ENCODE measurements at regions not wholly inside any gene's neighbourhood (a gene's known extent, or its start where the extent isn't known, plus 50 kb on each side); places are given as distances from the start of the nearest gene placed in this dataset.

DNA sequence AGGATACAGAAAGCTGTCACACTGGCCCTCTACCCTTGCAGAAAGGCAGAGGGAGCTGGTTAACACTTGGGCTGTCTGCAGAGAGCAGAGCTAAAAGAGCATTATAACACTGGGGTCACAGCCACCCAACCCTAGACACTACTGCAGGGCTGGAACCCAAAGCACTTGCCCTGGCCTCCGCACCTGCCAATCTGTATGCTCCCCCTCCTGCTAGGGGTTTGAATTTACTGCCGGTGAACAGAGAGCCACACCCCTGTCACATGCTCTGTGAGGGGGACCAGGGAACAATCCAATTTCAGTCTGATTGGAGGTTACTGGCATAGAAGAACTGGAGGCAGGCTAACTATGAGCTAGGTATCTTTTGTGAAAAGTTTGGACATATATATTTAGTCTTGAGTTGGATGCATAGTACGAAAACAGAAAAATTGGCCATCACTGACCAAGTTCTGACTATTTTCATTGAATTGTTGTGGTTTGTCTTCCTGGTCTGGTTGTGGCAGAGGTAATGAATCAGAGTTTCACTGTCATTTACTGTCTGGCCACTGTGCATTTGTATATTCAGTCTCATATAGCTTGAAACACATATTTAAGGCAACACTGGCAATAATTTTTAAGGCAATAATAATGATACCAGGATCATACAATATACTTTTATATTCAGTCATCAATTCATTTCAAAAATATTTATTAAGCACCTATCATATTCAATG, 504.3 kb upstream of the ATXN8OS start:
- Histone ChIP-seq H3K36me3 (ENCODE audit: low read depth, low read length) (no peaks in the 10 kb centered on the region), H3F3A (ENCODE audit: low read length, unreplicated experiment) (no peaks in the 10 kb centered on the region), H3K9ac (ENCODE audit: low read length) (no peak overlapping the region), H3K9me2 (replicated peaks; ENCODE audit: low read length) (no peaks in the 10 kb centered on the region), H4K20me1 (ENCODE audit: low read length) (no peaks in the 10 kb centered on the region), H3K4me1 (ENCODE audit: insufficient read depth, low read length) (no peaks in the 10 kb centered on the region), H3K27me3 (ENCODE audit: low read length) (no peaks in the 10 kb centered on the region), H3K9me3 (ENCODE audit: low read length) (no peaks in the 10 kb centered on the region), H2AFZ (ENCODE audit: low read length) (no peak overlapping the region), H3K4me3 (ENCODE audit: low read length) (no peak overlapping the region), H3K27ac (ENCODE audit: low read length) (no peak overlapping the region), H3K79me2 (ENCODE audit: low read length) (no peaks in the 10 kb centered on the region), H3K4me2 (ENCODE audit: low read length) (no peak overlapping the region)
- TF ChIP-seq EZH2 (IDR thresholded peaks at IDR 0.05; ENCODE audit: low read length, unreplicated experiment) (no peak), EZH2phosphoT487 (IDR thresholded peaks at IDR 0.05; ENCODE audit: borderline replicate concordance, low read length) (no peak)
- TF ChIP-seq, protein P1, sequence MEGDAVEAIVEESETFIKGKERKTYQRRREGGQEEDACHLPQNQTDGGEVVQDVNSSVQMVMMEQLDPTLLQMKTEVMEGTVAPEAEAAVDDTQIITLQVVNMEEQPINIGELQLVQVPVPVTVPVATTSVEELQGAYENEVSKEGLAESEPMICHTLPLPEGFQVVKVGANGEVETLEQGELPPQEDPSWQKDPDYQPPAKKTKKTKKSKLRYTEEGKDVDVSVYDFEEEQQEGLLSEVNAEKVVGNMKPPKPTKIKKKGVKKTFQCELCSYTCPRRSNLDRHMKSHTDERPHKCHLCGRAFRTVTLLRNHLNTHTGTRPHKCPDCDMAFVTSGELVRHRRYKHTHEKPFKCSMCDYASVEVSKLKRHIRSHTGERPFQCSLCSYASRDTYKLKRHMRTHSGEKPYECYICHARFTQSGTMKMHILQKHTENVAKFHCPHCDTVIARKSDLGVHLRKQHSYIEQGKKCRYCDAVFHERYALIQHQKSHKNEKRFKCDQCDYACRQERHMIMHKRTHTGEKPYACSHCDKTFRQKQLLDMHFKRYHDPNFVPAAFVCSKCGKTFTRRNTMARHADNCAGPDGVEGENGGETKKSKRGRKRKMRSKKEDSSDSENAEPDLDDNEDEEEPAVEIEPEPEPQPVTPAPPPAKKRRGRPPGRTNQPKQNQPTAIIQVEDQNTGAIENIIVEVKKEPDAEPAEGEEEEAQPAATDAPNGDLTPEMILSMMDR (conservative IDR thresholded peaks at IDR 0.05; ENCODE audit: low read depth, low read length) = no peak
- ChIA-PET CTCF (no interaction called here), POLR2A (ENCODE audit: unreplicated experiment) (no interaction called here)
- no peak for ATAC-seq
- no peak for DNase-seq
- intact Hi-C loops (cut with micrococcal nuclease) = no loop called here
- no TSS peak for BruUV-seq (replicated peaks)

DNA sequence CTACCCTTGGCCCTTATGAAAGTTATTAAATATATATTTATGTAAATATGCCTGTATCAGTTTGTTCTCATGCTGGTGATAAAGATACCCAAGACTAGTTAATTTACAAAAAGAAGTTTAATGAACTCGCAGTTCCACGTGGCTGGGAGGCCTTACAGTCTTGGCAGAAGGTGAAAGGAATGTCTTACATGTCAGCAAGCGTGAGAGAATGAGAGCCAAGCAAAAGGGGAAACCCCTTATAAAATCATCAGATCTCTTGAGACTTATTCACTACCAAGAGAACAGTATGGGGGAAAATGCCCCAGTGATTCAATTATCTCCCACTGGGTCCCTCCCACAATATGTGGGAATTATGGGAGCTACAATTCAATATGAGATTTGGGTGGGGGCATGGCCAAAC, 506.0 kb upstream of the ATXN8OS start:
- DNase-seq (no peak), ATAC-seq (no peak)
- Histone ChIP-seq H3K9me3 (ENCODE audit: low read length) (no peaks in the 10 kb centered on the region), H3K4me1 (ENCODE audit: insufficient read depth, low read length) (no peaks in the 10 kb centered on the region), H3F3A (ENCODE audit: low read length, unreplicated experiment) (no peaks in the 10 kb centered on the region), H3K27ac (ENCODE audit: low read length) (no peak overlapping the region), H3K36me3 (ENCODE audit: low read depth, low read length) (no peaks in the 10 kb centered on the region), H3K9me2 (replicated peaks; ENCODE audit: low read length) (no peaks in the 10 kb centered on the region), H3K4me3 (ENCODE audit: low read length) (no peak overlapping the region), H3K79me2 (ENCODE audit: low read length) (no peaks in the 10 kb centered on the region), H2AFZ (ENCODE audit: low read length) (no peak overlapping the region), H3K27me3 (ENCODE audit: low read length) (no peaks in the 10 kb centered on the region), H4K20me1 (ENCODE audit: low read length) (no peaks in the 10 kb centered on the region), H3K4me2 (ENCODE audit: low read length) (no peak overlapping the region), H3K9ac (ENCODE audit: low read length) (no peak overlapping the region)
- ChIA-PET POLR2A (ENCODE audit: unreplicated experiment) (no interaction called here), CTCF (no interaction called here)
- intact Hi-C loops (cut with micrococcal nuclease) = no loop called here
- TF ChIP-seq EZH2 (IDR thresholded peaks at IDR 0.05; ENCODE audit: low read length, unreplicated experiment) = no peak
- TF ChIP-seq EZH2phosphoT487 (IDR thresholded peaks at IDR 0.05; ENCODE audit: borderline replicate concordance, low read length) = no peak
- TF ChIP-seq, protein P1 (conservative IDR thresholded peaks at IDR 0.05; ENCODE audit: low read depth, low read length) = no peak
- no TSS peak for BruUV-seq (replicated peaks)

DNA sequence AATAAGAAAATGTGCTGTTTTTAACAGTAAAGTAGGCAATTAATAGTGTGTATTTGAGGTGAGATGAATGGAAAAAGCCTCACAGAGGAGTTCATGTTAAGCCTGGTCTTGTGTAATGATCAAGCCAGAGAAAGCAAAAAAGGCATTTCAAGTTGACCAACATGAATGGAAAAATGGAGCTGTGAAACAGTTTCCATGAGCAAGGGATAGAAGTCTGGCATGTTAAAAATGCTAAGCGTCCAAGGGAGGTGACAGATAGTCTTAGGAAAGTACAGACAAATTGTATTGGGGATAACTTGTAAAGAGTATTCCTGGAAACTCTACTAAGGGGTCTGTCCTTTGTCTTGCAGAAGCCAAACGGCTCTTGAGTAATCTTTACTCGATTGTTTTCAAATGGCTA, 506.8 kb upstream of the ATXN8OS start:
- intact Hi-C loops (cut with micrococcal nuclease) = no loop called here

More for the DNA sequence above, 506.8 kb upstream of the ATXN8OS start:
- Histone ChIP-seq H3F3A (ENCODE audit: low read length, unreplicated experiment) (no peaks in the 10 kb centered on the region), H3K9me2 (replicated peaks; ENCODE audit: low read length) (no peaks in the 10 kb centered on the region), H3K4me3 (ENCODE audit: low read length) (no peak overlapping the region), H3K4me2 (ENCODE audit: low read length) (no peak overlapping the region), H3K27me3 (ENCODE audit: low read length) (no peaks in the 10 kb centered on the region), H3K4me1 (ENCODE audit: insufficient read depth, low read length) (no peaks in the 10 kb centered on the region), H3K79me2 (ENCODE audit: low read length) (no peaks in the 10 kb centered on the region), H3K27ac (ENCODE audit: low read length) (no peak overlapping the region), H3K9ac (ENCODE audit: low read length) (no peak overlapping the region), H4K20me1 (ENCODE audit: low read length) (no peaks in the 10 kb centered on the region), H3K9me3 (ENCODE audit: low read length) (no peaks in the 10 kb centered on the region), H3K36me3 (ENCODE audit: low read depth, low read length) (no peaks in the 10 kb centered on the region), H2AFZ (ENCODE audit: low read length) (no peak overlapping the region)
- no peak for DNase-seq
- TF ChIP-seq, protein P1 (conservative IDR thresholded peaks at IDR 0.05; ENCODE audit: low read depth, low read length) = no peak
- no peak for TF ChIP-seq EZH2 (IDR thresholded peaks at IDR 0.05; ENCODE audit: low read length, unreplicated experiment)
- no peak for TF ChIP-seq EZH2phosphoT487 (IDR thresholded peaks at IDR 0.05; ENCODE audit: borderline replicate concordance, low read length)
- no peak for ATAC-seq
- ChIA-PET CTCF (no interaction called here), POLR2A (ENCODE audit: unreplicated experiment) (no interaction called here)
- BruUV-seq (replicated peaks) = no TSS peak

All from PC-3 (cell line).